Type B pancreatic cell (in vitro differentiated cells): ENCODE measurements at regions not wholly inside any gene's neighbourhood (a gene's known extent, or its start where the extent isn't known, plus 50 kb on each side); places are given as distances from the start of the nearest gene placed in this dataset.

Experiments
- DNase-seq: peaks from one replicate; pipeline ENCODE4 v3.0.0; 2021; ENCODE audit warnings: mixed read lengths; ENCODE audit not compliant: unreplicated experiment; ENCODE audit errors: extremely low spot score
- H3K27ac Mint-ChIP-seq: 2 replicates; pipeline ENCODE4 v1.8.0; 2021; ENCODE audit warnings: mild to moderate bottlenecking, mixed read lengths
- H3K27me3 Mint-ChIP-seq: 2 replicates; pipeline ENCODE4 v1.8.0; 2021; ENCODE audit warnings: mixed read lengths
- H3K36me3 Mint-ChIP-seq: 2 replicates; pipeline ENCODE4 v1.8.0; 2021; ENCODE audit warnings: mixed read lengths
- H3K4me1 Mint-ChIP-seq: one replicate; pipeline ENCODE4 v1.8.0; 2021; ENCODE audit warnings: mixed read lengths; ENCODE audit not compliant: unreplicated experiment
- H3K4me3 Mint-ChIP-seq: 2 replicates; pipeline ENCODE4 v1.8.0; 2021; ENCODE audit warnings: mild to moderate bottlenecking, mixed read lengths
- H3K9me3 Mint-ChIP-seq: 2 replicates; pipeline ENCODE4 v1.8.0; 2021; ENCODE audit warnings: mixed read lengths
- CTCF ChIP-seq: fragments of 200-600 bp; sonication (generic); conservative IDR thresholded peaks from 2 replicates; pipeline ENCODE4 v1.5.0; 2021; ENCODE audit warnings: antibody characterized with exemption, mild to moderate bottlenecking

GRCh38 chr5:58363461-58364249 lies 96.2 kb downstream of the PLK2 start:
- DNase-seq: no peak
- peaks cover 4% of the 10 kb centered on the region for H3K4me1 Mint-ChIP-seq
- H3K36me3 Mint-ChIP-seq: no peaks in the 10 kb centered on the region
- no peak overlapping the region for H3K4me3 Mint-ChIP-seq
- H3K27ac Mint-ChIP-seq: peak overlapping the region; percentile 46
- no peaks in the 10 kb centered on the region for H3K27me3 Mint-ChIP-seq
- peaks cover 13% of the 10 kb centered on the region for H3K9me3 Mint-ChIP-seq
- TF ChIP-seq CTCF: no peak

- no peaks in the 10 kb centered on the region for H3K36me3 Mint-ChIP-seq
- peaks cover 14% of the 10 kb centered on the region for H3K4me1 Mint-ChIP-seq
- no peak overlapping the region for H3K27ac Mint-ChIP-seq
- no peak overlapping the region for H3K4me3 Mint-ChIP-seq
- no peaks in the 10 kb centered on the region for H3K27me3 Mint-ChIP-seq
- no peak for TF ChIP-seq CTCF
- no peak for DNase-seq
- peaks cover 15% of the 10 kb centered on the region for H3K9me3 Mint-ChIP-seq
These were observed 97.8 kb downstream of the PLK2 start for GRCh38 chr5:58362135-58362534.

- Mint-ChIP-seq H3K4me3 (no peak overlapping the region), H3K27me3 (no peaks in the 10 kb centered on the region), H3K9me3 (peaks cover 11% of the 10 kb centered on the region), H3K27ac (no peak overlapping the region), H3K36me3 (no peaks in the 10 kb centered on the region), H3K4me1 (peaks cover 14% of the 10 kb centered on the region)
- no peak for TF ChIP-seq CTCF
- DNase-seq: no peak
These were observed 99.1 kb downstream of the PLK2 start for GRCh38 chr5:58360794-58361193.

- H3K4me3 Mint-ChIP-seq: no peak overlapping the region
- no peaks in the 10 kb centered on the region for H3K27me3 Mint-ChIP-seq
- peaks cover 9% of the 10 kb centered on the region for H3K9me3 Mint-ChIP-seq
- H3K4me1 Mint-ChIP-seq: peaks cover 14% of the 10 kb centered on the region
- TF ChIP-seq CTCF: no peak
- H3K36me3 Mint-ChIP-seq: no peaks in the 10 kb centered on the region
- H3K27ac Mint-ChIP-seq: no peak overlapping the region
- DNase-seq: no peak
These were observed 99.9 kb downstream of the PLK2 start for GRCh38 chr5:58359981-58360380.

GRCh38 chr5:58358501-58359178 lies 101.2 kb downstream of the PLK2 start:
- Mint-ChIP-seq H3K27me3 (no peaks in the 10 kb centered on the region), H3K9me3 (peaks cover 6% of the 10 kb centered on the region), H3K36me3 (no peaks in the 10 kb centered on the region), H3K4me1 (peaks cover 14% of the 10 kb centered on the region), H3K4me3 (no peak overlapping the region), H3K27ac (peak overlapping the region; percentile 6)
- no peak for DNase-seq
- no peak for TF ChIP-seq CTCF
